GM18861 (cell line): ENCODE measurements at regions not wholly inside any gene's neighbourhood (a gene's known extent, or its start where the extent isn't known, plus 50 kb on each side); places are given as distances from the start of the nearest gene placed in this dataset.
"Not testable (repeated sequence)": the region's sequence is repeated elsewhere in the genome, so short reads cannot be mapped to it uniquely, and the experiment has no call there.

Experiments used
- ATAC-seq: cut with Tn5 transposase; IDR thresholded peaks from one replicate; pipeline ENCODE4 v1.9.1; 2021; ENCODE audit not compliant: unreplicated experiment

- ATAC-seq: not testable (repeated sequence)
Measured at GRCh38 chr6:86478316-86478715, 459.0 kb upstream of the HTR1E start.

- ATAC-seq: no peak
Measured at GRCh38 chr6:86477500-86478148, 459.7 kb upstream of the HTR1E start.

DNA sequence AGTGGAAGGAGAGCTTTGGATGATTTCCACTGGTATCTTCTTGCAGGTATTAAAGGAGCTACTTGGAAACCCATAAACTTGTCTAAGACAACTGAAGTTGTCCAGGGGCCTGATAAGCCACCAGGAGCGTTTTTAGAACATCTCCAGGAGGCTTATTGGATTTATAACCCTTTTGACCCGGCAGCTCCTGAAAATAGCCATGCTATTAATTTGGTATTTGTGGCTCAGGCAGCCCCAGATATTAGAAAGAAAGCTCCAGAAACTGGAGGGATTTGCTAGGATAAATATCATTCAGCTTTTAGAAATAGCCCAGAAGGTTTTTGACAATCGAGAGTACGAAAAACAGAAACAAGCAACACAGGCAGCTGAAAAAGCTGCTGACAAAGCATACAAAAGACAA, 461.0 kb upstream of the HTR1E start:
- ATAC-seq: no peak

DNA sequence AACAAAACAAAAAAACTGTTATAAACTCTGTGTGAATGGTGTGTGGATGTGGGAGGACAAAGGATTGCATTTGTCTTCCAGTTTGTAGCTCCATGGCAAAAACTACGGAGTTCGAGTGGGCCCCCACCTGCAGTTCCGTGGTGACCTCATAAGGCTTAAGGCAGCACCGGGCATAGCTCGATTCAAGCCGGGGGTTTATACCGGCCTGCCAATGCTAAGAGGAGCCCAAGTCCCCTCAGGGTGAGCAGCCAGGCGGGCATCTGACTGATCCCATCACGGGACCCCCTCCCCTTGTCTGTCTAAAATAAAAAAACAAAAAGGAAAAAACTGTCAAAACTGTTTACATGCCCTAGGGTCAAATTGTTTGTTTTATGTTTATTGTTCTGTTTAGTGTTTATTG, 463.2 kb upstream of the HTR1E start:
- ATAC-seq: no peak

DNA sequence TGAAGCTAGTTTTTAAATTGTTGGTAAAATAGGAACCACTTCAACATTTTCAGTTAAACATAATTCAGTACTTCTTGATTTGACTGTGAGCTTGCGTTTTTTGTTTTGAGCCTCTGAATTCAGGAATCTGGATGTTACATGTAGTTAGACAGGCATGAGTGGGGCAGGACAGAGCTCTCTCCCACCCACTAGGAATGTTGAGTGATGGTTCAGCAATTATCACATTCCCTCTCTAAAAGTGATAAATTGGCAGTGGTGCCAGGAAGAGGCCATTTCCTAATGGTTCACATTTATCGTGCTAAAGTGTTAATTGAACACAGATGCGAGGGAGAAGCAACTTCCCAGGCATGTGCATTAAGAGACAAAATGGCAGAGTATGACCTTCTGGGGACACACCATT, 465.5 kb upstream of the HTR1E start:
- ATAC-seq: no peak

DNA sequence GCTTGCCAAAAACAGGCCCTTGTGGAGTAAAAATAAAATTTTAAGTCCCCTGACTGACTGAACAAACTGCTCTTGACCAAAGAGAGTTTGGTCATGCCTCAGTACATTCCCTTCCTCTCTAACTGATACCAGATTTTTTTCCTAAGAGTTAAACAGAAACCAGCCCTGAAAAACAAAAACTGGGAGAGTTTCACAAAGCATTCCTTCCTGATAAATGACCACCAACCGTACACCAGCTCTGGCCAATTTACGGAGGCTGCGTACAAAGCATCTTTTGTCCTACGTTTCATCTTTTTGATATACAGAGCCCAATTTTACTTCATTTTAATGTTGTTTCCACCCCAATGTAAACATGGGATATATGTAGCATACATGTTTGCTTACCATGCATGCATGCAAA, 477.4 kb upstream of the HTR1E start:
- no peak for ATAC-seq

DNA sequence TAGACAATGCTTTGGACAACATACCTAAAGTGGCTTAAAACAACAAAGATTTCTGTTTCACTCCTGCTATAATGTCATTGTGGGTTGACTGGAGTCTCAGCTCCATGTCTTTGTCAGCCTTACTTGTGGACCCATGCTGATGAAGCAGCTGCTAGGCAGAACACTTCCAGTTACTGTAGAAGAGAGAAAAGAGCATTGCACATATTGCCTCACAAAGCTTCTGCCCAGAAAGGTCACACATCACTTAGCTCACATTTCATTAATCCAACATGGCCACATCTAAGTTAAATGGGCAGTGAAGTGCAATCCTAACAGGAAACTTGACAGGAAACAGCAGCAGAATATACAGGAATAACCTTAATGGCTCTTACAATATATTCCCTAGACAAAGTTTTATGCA, 480.5 kb upstream of the HTR1E start:
- no peak for ATAC-seq

- no peak for ATAC-seq
Measured at GRCh38 chr6:86453232-86453631, 484.1 kb upstream of the HTR1E start.

GRCh38 chr6:86448398-86448797, 488.9 kb upstream of the HTR1E start:
- ATAC-seq: no peak

DNA sequence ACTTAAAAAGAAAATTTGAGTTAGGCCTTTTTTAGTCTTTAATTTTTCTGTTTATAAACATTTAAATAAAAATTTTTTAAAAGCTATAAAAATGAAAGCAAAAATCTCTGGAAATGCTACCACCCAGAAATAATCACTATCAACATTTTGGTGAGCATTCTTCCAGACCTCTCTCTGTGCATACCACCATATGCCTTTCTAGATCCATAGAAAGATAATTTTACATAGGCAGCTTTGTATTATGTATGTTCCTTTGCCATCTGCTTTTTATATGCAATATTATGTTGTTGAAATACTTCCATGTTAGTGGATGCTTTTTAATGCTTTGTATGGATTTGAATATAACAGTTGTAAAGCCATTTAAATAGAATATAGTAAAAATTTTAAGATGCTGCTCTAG, 496.7 kb upstream of the HTR1E start:
- no peak for ATAC-seq

DNA sequence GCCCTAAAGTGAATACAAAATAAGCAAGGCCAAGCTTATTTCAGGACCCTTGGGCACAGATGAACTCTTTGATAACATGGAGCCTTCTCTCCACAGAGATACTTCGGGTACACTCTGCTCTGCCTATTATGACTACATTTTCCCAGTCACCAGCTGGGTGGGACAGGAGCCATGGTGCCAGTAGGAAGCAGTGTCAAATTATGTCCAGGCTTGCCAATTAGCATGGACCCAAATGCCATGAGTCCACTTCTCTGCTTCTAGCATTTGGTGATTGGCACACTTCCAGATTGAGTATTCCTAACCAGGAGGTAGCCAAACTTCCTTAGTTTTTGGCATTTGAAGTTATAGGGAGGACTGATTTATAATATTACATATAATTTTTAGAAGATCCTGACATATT, 513.8 kb upstream of the HTR1E start:
- ATAC-seq: no peak

DNA sequence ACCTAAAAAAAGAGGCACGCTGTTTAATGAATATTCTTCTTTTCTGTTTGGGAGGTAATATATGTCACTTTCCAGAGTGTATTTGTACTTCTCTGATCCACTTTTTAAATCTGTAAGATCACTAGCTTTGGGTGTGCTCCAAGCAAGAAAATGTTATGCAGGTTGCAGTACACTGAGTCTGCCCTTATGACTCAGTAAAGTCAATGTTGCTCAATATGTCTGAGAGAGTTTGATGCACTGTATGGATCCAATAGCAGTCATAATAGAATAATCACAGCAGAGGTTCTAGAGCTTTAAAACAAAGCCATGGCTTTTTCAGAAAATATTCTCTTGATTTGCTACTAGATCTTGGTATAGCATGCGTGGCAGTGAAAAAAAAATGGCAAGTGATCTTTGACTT, 525.3 kb upstream of the HTR1E start:
- no peak for ATAC-seq

GRCh38 chr6:86407128-86407527, 530.2 kb upstream of the HTR1E start:
- no peak for ATAC-seq

DNA sequence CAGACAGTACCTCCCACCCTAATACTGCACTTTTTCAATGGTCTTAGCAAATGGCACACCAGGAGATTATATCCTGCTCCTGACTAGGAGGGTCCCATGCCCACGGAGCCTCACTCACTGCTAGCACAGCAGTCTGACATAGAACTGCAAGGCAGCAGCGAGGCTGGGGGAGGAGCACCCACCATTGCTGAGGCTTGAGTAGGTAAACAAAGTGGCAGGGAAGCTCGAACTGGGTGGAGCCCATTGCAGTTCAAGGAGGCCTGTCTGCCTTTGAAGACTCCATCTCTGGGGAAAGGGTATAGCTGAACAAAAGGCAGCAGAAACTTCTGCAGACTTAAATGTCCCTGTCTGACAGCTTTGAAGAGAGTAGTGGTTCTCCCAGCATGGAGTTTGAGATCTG, 544.5 kb upstream of the HTR1E start:
- ATAC-seq: not testable (repeated sequence)

- ATAC-seq: no peak
Measured at GRCh38 chr6:86380571-86381125, 556.7 kb upstream of the HTR1E start.

DNA sequence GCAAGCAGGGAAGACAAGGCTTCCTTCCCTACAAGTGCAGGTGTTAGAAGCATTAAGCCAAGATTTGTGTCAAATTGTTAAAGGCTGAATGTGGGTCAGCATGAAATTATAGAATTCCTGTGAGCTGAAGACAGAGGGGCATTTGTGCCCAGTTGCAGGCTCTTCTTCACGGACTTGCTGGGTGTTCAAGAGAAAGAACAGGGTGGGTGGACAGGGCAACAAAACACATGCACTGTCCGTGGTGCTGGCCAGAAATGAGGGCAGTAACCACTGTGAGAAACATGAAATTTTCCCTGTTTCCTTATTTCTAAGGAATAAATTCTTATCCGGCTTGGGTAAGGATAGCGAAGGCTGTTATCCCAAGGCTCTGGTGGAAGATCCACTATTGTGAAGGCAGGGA, 579.5 kb upstream of the HTR1E start:
- no peak for ATAC-seq

GRCh38 chr6:86355271-86355670, 582.1 kb upstream of the HTR1E start:
- ATAC-seq: no peak

GRCh38 chr6:86331919-86332318, 605.4 kb upstream of the HTR1E start:
- ATAC-seq: no peak

- ATAC-seq: no peak
Measured at GRCh38 chr6:86331265-86331840, 606.0 kb upstream of the HTR1E start.

GRCh38 chr6:86306210-86306609, 631.1 kb upstream of the HTR1E start:
- no peak for ATAC-seq

DNA sequence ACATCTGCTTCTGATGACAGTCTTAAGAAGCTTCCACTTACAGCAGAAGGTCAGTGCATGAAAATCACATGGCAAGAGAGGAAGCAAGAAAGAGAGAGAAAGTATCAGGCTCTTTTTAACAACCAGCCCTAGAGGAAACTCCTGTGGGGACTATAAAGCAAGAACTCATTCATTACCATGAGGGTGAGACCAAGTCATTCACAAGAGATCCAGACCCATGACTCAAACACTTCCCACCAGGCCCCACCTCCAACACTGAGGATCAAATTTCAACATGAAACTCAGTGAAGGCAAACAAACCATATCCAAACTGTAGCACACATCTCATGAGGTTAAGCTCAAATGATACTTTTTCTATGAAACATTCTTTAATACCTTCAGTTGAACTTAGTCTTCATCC, 643.2 kb upstream of the SYNCRIP start:
- no peak for ATAC-seq

- not testable (repeated sequence) for ATAC-seq
Measured at GRCh38 chr6:86284809-86285480, 642.3 kb upstream of the SYNCRIP start.
